CD4-positive, alpha-beta T cell treated with Interleukin-6 for 4 hours (primary cell): ENCODE measurements at regions not wholly inside any gene's neighbourhood (a gene's known extent, or its start where the extent isn't known, plus 50 kb on each side); places are given as distances from the start of the nearest gene placed in this dataset.
A peak's percentile ranks its signal among the peaks of the same experiment; 100 is the strongest.

Experiments
- DNase-seq: peaks from one replicate; pipeline ENCODE4 v3.0.0-alpha.2; 2020; ENCODE audit warnings: mixed read lengths

- DNase-seq, result peak; percentile 60
Measured at GRCh38 chr4:152014280-152014679, 253.5 kb upstream of the GATB start.

GRCh38 chr4:152011469-152011868 is 250.7 kb upstream of the GATB start:
- DNase-seq, result no peak

- peak; percentile 40 for DNase-seq
Measured at GRCh38 chr4:152010710-152011079, 249.9 kb upstream of the GATB start.

- DNase-seq, result no peak
Measured at GRCh38 chr4:152009983-152010709, 249.3 kb upstream of the GATB start.

GRCh38 chr4:152009031-152009670 is 248.3 kb upstream of the GATB start:
- no peak for DNase-seq

- no peak for DNase-seq
Measured at GRCh38 chr4:152007111-152007510, 246.3 kb upstream of the GATB start.

- DNase-seq, result no peak
Measured at GRCh38 chr4:152004801-152005200, 244.0 kb upstream of the GATB start.

GRCh38 chr4:152000518-152000917 is 239.7 kb upstream of the GATB start:
- no peak for DNase-seq

GRCh38 chr4:151998723-151999122 is 237.9 kb upstream of the GATB start:
- DNase-seq, result no peak

- DNase-seq, result no peak
Measured at GRCh38 chr4:151997461-151997860, 236.7 kb upstream of the GATB start.

- DNase-seq, result no peak
Measured at GRCh38 chr4:151994429-151994828, 233.6 kb upstream of the GATB start.

- no peak for DNase-seq
Measured at GRCh38 chr4:151993521-151993920, 232.7 kb upstream of the GATB start.

GRCh38 chr4:151992332-151993154 is 231.7 kb upstream of the GATB start:
- no peak for DNase-seq

- DNase-seq, result no peak
Measured at GRCh38 chr4:151991884-151992167, 231.0 kb upstream of the GATB start.

- no peak for DNase-seq
Measured at GRCh38 chr4:151991001-151991883, 230.4 kb upstream of the GATB start.

GRCh38 chr4:151990201-151990600 is 229.4 kb upstream of the GATB start:
- no peak for DNase-seq

- no peak for DNase-seq
Measured at GRCh38 chr4:151988591-151988990, 227.8 kb upstream of the GATB start.

- no peak for DNase-seq
Measured at GRCh38 chr4:151987606-151988005, 226.8 kb upstream of the GATB start.

GRCh38 chr4:151983854-151984253 is 223.0 kb upstream of the GATB start:
- no peak for DNase-seq

GRCh38 chr4:151979819-151980218 is 219.0 kb upstream of the GATB start:
- DNase-seq, result no peak

- DNase-seq, result no peak
Measured at GRCh38 chr4:151968643-151969042, 207.8 kb upstream of the GATB start.

GRCh38 chr4:151967074-151967473 is 206.3 kb upstream of the GATB start:
- DNase-seq, result no peak
